Osteocyte (in vitro differentiated cells): ENCODE measurements at regions not wholly inside any gene's neighbourhood (a gene's known extent, or its start where the extent isn't known, plus 50 kb on each side); places are given as distances from the start of the nearest gene placed in this dataset.

Experiments used
- DNase-seq: peaks from one replicate; pipeline ENCODE4 v3.0.0; 2021; ENCODE audit warnings: mixed read lengths; ENCODE audit not compliant: unreplicated experiment; ENCODE audit errors: extremely low spot score
- H3K27ac Mint-ChIP-seq: one replicate; pipeline ENCODE4 v1.8.0; 2021; ENCODE audit warnings: mild to moderate bottlenecking, mixed read lengths; ENCODE audit not compliant: unreplicated experiment
- H3K27me3 Mint-ChIP-seq: one replicate; pipeline ENCODE4 v1.8.0; 2021; ENCODE audit warnings: mixed read lengths; ENCODE audit not compliant: unreplicated experiment
- H3K36me3 Mint-ChIP-seq: one replicate; pipeline ENCODE4 v1.8.0; 2021; ENCODE audit warnings: mixed read lengths; ENCODE audit not compliant: unreplicated experiment
- H3K4me1 Mint-ChIP-seq: one replicate; pipeline ENCODE4 v1.8.0; 2021; ENCODE audit warnings: mixed read lengths; ENCODE audit not compliant: unreplicated experiment
- H3K4me3 Mint-ChIP-seq: one replicate; pipeline ENCODE4 v1.8.0; 2021; ENCODE audit warnings: mild to moderate bottlenecking, moderate library complexity, mixed read lengths; ENCODE audit not compliant: unreplicated experiment
- H3K9me3 Mint-ChIP-seq: one replicate; pipeline ENCODE4 v1.8.0; 2021; ENCODE audit warnings: mixed read lengths; ENCODE audit not compliant: unreplicated experiment
- TF ChIP-seq, protein P1 (sequence below): fragments of 200-600 bp; sonication (generic); IDR thresholded peaks from 2 replicates; pipeline ENCODE4 v1.5.0; 2021; ENCODE audit warnings: antibody characterized with exemption, mild to moderate bottlenecking, moderate library complexity

DNA sequence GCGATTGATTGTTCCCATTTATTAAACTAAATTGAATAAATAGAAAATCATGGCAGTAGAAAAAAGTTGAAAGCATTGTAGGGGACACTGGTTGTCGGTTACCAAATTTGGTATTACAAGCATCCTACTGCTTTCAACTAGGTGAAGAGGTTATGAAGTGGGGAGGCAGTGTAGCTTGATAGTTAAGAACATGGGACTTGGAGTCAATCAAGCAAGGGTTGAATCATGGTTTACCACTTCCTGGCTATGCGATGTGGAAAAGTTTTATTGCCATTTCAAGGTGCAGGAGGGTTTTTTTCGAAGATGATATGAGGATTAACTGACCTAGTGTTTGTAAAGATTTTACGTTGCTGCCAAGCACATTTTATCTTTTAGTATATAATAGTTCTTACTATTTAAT, 318.2 kb upstream of the KCNH8 start:
- Mint-ChIP-seq H3K9me3 (no peaks in the 10 kb centered on the region), H3K27ac (no peak overlapping the region), H3K4me1 (no peaks in the 10 kb centered on the region), H3K4me3 (no peak overlapping the region), H3K27me3 (no peaks in the 10 kb centered on the region), H3K36me3 (no peaks in the 10 kb centered on the region)
- TF ChIP-seq, protein P1, sequence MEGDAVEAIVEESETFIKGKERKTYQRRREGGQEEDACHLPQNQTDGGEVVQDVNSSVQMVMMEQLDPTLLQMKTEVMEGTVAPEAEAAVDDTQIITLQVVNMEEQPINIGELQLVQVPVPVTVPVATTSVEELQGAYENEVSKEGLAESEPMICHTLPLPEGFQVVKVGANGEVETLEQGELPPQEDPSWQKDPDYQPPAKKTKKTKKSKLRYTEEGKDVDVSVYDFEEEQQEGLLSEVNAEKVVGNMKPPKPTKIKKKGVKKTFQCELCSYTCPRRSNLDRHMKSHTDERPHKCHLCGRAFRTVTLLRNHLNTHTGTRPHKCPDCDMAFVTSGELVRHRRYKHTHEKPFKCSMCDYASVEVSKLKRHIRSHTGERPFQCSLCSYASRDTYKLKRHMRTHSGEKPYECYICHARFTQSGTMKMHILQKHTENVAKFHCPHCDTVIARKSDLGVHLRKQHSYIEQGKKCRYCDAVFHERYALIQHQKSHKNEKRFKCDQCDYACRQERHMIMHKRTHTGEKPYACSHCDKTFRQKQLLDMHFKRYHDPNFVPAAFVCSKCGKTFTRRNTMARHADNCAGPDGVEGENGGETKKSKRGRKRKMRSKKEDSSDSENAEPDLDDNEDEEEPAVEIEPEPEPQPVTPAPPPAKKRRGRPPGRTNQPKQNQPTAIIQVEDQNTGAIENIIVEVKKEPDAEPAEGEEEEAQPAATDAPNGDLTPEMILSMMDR: no peak
- DNase-seq: no peak

DNA sequence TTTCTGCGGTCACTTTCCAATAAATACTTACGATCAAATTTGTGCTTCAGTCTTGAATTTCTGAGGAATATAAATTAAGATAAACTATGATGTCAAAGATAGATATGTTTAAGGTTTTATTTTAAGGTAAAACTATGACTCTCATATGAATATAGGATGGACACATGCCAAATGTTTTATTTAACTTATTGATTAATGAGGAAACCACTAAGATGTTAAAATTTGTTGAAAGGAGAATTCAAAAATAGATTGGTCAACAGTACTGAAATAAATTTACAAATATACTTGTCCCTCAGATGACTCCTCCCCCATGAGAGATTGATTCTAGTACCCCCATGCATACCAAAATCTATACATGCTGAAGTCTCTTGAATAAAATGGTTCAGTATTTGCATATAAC, 319.7 kb upstream of the KCNH8 start:
- Mint-ChIP-seq H3K4me3 (no peak overlapping the region), H3K9me3 (no peaks in the 10 kb centered on the region), H3K4me1 (no peaks in the 10 kb centered on the region), H3K36me3 (no peaks in the 10 kb centered on the region), H3K27me3 (no peaks in the 10 kb centered on the region), H3K27ac (no peak overlapping the region)
- TF ChIP-seq, protein P1: no peak
- DNase-seq: no peak

DNA sequence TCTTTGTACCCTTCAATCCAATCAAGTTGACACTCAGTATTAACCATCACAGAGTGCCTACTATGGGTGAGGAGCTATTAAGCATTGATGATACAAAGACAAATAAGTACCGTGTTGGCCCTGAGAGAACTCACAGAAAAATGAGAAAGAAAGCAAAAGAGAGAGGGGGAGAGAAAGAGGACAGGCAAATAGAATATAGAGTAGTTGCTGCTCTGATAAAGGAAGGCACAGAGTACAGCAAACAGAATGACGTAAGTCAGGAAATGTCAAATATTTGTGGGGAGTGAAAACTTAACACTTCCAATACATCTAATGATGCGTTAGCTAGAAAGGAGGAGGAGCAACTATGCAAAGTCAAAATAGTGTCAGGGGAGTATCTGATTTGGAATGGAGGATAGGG, 320.6 kb upstream of the KCNH8 start:
- no peak overlapping the region for H3K27ac Mint-ChIP-seq

DNA sequence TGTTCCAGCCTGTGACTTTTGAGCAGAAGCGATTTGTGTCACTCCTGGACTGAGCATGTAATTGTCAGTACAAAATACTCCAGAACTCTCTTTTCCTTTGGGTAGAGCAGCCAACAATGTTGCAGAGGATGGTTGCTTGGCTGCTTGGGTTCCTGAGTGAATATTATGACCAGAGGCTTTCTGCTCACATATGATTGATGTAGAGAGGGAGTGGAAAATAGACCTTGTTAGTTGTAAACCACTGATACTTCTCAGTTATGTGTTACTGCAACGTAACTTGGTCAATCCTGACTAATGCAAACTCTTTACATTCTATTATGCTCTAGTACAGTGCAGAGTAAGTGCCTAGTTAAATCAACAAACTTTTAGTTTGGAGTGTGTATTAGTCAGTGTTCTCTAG, 322.6 kb upstream of the KCNH8 start:
- no peaks in the 10 kb centered on the region for H3K36me3 Mint-ChIP-seq
- H3K27ac Mint-ChIP-seq: no peak overlapping the region
- no peaks in the 10 kb centered on the region for H3K9me3 Mint-ChIP-seq
- TF ChIP-seq, protein P1: no peak
- H3K27me3 Mint-ChIP-seq: no peaks in the 10 kb centered on the region
- H3K4me3 Mint-ChIP-seq: no peak overlapping the region
- DNase-seq: no peak
- no peaks in the 10 kb centered on the region for H3K4me1 Mint-ChIP-seq

More for the DNA sequence above, 320.6 kb upstream of the KCNH8 start:
- no peak overlapping the region for H3K4me3 Mint-ChIP-seq
- H3K4me1 Mint-ChIP-seq: no peaks in the 10 kb centered on the region
- H3K27me3 Mint-ChIP-seq: no peaks in the 10 kb centered on the region
- TF ChIP-seq, protein P1: no peak
- no peak for DNase-seq
- no peaks in the 10 kb centered on the region for H3K9me3 Mint-ChIP-seq
- H3K36me3 Mint-ChIP-seq: no peaks in the 10 kb centered on the region

DNA sequence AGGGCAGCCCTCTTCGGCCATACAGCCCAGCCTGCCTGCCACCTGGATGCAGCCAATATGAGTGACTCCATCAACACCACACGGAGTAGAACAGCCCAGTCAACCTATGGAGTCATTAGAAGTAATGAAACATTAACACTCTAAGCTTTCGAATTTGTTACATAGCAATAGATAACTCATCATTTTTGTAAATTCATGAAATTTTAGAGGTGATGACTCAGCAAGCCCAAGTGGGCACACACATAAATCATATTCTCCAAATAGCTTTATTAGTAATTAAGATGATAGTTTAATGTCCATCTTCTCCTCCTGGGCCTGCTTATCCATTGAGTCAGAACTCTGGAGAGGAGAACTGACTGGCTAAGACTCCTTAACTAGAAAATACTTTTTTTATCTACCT, 335.0 kb upstream of the KCNH8 start:
- Mint-ChIP-seq H3K9me3 (peaks cover 25% of the 10 kb centered on the region), H3K27me3 (no peaks in the 10 kb centered on the region), H3K36me3 (no peaks in the 10 kb centered on the region), H3K27ac (no peak overlapping the region), H3K4me3 (no peak overlapping the region), H3K4me1 (no peaks in the 10 kb centered on the region)
- no peak for DNase-seq
- TF ChIP-seq, protein P1: no peak
